ENCODE measurements at regions not wholly inside any gene's neighbourhood (a gene's known extent, or its start where the extent isn't known, plus 50 kb on each side); places are given as distances from the start of the nearest gene placed in this dataset.

DNA sequence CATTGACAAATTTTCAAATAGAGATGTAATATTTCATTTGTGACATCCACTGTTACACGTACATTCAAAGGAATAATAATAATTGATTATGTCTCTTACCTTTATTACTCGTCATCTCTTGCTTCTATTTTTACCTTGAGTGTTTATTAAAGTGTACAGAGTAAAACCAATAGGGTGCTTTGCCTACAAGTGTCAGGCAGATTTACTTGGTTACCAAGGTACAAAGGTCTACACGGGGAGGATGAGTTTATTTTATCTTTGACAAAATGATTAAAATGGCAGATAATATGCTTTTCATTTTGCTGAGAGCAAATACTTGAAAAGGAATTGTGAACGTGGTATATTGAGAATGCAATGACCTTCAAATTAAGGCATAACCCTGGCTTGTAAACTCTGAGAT lies 137.8 kb upstream of the SOX5 start:
- TF ChIP-seq GATA2 (IDR thresholded peaks at IDR 0.05; ENCODE audit: low read depth, low read length) (no peak), GATA3 (IDR thresholded peaks at IDR 0.05; ENCODE audit: low read depth, low read length) (no peak)

All from SH-SY5Y (cell line).